HG03520 (cell line): ENCODE measurements at regions not wholly inside any gene's neighbourhood (a gene's known extent, or its start where the extent isn't known, plus 50 kb on each side); places are given as distances from the start of the nearest gene placed in this dataset.

ENCODE experiments used
- ATAC-seq: cut with Tn5 transposase; IDR thresholded peaks from one replicate; pipeline ENCODE4 v1.9.1; 2021; ENCODE audit warnings: mild to moderate bottlenecking, moderate library complexity; ENCODE audit not compliant: unreplicated experiment

GRCh38 chr3:84023842-84024241, 934.9 kb upstream of the CADM2 start:
- no peak for ATAC-seq

- no peak for ATAC-seq
Measured at GRCh38 chr3:84039099-84039498, 919.7 kb upstream of the CADM2 start.

- ATAC-seq, result no peak
Measured at GRCh38 chr3:84042399-84043106, 916.2 kb upstream of the CADM2 start.

- ATAC-seq, result no peak
Measured at GRCh38 chr3:84066915-84067314, 891.9 kb upstream of the CADM2 start.

- no peak for ATAC-seq
Measured at GRCh38 chr3:84073664-84074063, 885.1 kb upstream of the CADM2 start.

DNA sequence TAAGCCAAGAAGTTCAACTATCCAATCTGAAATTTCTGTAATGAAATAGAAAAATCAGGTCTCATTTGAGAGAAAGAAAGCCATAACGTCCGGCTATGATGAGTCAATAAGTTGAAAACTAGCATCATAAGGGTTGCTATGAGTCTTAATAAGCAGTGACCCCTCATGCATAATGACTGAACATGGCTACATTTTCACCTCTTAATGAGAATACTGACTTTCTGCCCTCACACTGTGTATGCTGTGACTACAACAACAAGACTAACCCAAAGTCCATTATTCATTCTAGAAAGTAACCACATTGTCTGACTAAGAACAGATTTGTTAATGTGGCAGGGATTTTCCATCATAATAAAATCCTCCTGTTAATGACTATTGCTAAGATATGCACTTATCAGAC, 884.0 kb upstream of the CADM2 start:
- ATAC-seq, result no peak

GRCh38 chr3:84077479-84077878, 881.3 kb upstream of the CADM2 start:
- ATAC-seq, result no peak

- no peak for ATAC-seq
Measured at GRCh38 chr3:84082726-84083125, 876.1 kb upstream of the CADM2 start.

- ATAC-seq, result no peak
Measured at GRCh38 chr3:84092907-84093306, 865.9 kb upstream of the CADM2 start.

DNA sequence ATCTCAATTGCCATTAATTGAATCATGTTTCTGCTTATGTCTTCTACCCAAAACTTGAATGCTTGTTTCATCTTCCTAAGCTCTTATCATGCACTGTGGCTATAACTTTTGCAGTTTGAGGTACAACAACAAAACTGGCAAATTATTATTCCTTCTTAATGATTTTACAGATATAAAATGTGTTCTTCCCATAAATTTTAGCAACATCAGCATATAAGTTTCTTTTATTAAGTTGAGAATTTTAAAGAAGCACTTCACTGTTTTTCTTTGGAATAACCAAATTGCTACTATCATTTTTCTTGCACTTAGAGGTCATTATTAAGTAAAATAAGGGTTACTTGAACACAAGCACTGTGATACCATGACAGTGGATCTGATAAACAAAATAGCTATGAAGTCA, 862.6 kb upstream of the CADM2 start:
- no peak for ATAC-seq

DNA sequence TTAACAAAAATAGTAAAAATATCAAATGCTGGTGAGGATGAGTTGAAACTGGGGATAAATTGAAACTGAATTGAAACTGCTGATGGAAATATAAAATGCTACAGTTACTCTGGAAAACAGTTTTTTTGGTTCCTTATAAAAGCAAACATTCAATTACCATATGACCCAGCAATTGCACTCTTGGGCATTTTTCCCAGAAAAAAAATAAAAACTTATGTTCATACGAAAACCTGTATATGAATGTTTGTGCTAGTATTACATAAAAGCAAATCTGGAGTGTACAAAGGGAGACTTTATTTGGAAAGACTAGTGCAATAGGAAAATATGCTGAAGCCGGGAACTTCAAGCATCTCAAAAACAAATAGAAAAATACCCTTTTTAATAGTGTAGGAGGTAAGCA, 857.9 kb upstream of the CADM2 start:
- no peak for ATAC-seq

DNA sequence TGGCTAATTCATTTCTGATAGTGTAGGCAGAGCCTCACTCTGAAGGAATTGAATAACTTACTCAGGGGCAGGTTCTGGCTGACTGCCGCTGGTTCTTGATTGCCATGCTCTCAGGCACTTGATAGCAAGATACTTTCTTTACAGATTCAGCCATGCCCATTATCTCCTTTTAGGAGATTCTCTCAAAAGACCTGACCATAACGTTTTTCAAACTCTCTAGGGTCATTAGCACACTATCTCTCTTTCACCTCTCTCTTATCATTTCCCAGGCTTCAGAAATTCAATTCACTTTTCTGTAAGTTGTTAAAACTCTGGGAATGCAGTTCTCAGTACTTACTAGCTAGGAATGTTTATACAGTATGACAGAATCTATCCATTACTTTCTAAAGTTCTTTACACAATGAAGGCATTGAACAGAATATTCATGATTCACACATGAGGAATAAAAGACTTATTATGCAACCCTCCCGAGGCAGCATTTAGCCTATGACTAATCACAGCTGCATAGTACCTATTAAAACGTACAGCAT, 850.3 kb upstream of the CADM2 start:
- ATAC-seq, result no peak

DNA sequence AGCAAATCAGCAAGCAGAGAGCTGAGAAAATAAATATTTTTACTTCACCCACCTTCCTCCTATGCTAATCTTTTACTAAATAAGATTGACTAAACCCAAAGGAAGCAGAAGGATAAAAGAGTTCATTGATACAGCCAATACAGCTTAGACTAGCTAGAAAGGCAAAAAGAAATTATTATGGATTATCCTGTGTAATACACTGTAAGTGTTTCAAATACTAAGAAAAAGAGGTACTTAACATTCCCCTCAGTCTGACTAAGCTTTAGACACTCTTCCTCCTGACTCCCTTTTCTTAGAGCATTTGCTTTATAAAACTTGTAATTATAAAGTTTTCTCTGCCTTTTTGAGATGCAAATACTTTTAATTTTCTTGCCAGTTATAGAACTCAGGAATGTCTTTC, 848.9 kb upstream of the CADM2 start:
- ATAC-seq, result no peak

- no peak for ATAC-seq
Measured at GRCh38 chr3:84110787-84111186, 848.0 kb upstream of the CADM2 start.

DNA sequence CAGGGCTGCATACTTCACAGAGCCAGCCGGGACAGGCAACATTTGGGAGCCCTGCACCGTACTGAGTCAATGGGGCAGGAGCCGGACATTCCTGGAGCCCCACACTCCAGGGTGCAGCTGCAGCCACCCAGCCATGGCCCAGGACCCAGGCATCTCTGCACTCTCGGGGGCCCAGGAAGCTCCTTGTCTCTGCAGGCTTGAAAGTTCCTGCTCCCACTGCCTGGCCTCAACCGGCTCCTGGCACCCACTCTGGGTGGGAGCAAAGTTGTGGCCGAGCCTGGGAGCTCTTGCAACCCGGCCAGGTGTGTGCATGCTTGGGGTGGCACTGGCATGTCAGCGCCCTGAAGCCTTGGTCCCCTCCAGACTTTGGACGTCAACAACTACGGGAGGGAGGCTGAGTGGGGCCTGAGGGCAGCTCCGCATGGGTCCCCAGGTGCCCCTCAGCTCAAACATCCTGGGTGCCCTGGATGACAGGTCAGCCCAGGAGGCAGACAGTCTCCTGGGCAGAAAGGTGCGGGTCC, 833.5 kb upstream of the CADM2 start:
- no peak for ATAC-seq

DNA sequence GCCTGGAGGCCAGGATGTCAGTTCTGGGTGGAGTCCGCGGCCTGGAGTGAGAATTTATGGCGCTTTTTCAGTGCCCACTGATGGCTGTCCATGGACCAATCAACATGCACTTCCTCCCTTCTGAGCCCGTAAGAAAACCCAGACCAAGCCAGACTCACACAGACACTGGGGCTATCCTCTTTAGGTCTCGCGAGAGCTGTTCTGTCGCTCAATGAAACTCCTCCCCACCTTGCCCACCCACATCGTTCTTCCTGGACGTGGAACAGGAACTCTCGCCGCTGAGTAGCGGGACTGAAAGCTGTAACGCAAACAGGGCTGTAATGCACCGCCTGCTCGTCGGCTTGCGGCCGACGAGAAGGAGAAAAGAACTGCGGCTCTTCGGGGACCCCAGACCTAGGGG, 833.0 kb upstream of the CADM2 start:
- ATAC-seq, result no peak

GRCh38 chr3:84126160-84126559, 832.6 kb upstream of the CADM2 start:
- ATAC-seq, result no peak

GRCh38 chr3:84128024-84128423, 830.8 kb upstream of the CADM2 start:
- ATAC-seq, result no peak

GRCh38 chr3:84136425-84136824, 822.4 kb upstream of the CADM2 start:
- ATAC-seq, result no peak

GRCh38 chr3:84140631-84141030, 818.2 kb upstream of the CADM2 start:
- ATAC-seq, result no peak

GRCh38 chr3:84141571-84141970, 817.2 kb upstream of the CADM2 start:
- ATAC-seq, result no peak

- ATAC-seq, result no peak
Measured at GRCh38 chr3:84165328-84165727, 793.5 kb upstream of the CADM2 start.

DNA sequence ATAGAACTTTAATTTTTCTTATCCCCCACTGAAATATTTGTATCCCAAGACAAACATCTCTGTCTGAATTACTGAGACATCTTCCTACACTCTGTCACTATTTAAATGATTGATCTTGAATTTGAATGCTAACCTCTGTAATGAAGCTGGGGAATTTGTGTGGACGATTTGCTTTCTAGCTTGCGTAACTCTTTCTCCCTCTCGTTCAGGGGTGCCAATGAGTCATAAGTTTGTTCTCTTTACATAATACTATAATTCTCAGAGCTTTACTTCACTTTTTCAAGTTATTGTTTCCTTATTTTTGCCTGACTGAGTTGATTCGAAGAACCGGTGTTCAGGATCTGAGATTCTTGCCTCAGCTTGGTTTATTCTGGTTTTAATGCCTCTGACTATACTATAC, 783.3 kb upstream of the CADM2 start:
- no peak for ATAC-seq
